ENCODE measurements at regions not wholly inside any gene's neighbourhood (a gene's known extent, or its start where the extent isn't known, plus 50 kb on each side); places are given as distances from the start of the nearest gene placed in this dataset.

DNA sequence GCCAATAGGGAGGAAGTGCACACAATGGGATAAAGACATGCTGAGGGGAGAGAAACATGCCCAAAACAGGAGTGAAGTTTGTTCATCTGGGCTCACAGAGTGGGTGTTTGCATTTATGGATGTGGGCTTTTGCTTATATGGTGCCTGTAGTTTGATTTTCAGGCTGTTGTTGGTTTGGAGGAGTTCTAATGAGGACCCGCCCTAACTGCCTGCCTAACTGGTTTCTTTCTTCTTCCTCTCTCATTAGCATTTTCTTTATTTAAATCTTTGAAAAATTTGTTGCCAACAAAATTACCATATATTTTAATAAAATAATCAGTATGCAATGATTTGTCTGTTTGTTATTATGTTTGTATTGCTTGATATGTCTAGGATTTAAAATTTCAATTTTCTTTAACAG lies 1965.8 kb downstream of the C4orf33 start:
- TF ChIP-seq, protein P1, sequence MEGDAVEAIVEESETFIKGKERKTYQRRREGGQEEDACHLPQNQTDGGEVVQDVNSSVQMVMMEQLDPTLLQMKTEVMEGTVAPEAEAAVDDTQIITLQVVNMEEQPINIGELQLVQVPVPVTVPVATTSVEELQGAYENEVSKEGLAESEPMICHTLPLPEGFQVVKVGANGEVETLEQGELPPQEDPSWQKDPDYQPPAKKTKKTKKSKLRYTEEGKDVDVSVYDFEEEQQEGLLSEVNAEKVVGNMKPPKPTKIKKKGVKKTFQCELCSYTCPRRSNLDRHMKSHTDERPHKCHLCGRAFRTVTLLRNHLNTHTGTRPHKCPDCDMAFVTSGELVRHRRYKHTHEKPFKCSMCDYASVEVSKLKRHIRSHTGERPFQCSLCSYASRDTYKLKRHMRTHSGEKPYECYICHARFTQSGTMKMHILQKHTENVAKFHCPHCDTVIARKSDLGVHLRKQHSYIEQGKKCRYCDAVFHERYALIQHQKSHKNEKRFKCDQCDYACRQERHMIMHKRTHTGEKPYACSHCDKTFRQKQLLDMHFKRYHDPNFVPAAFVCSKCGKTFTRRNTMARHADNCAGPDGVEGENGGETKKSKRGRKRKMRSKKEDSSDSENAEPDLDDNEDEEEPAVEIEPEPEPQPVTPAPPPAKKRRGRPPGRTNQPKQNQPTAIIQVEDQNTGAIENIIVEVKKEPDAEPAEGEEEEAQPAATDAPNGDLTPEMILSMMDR (conservative IDR thresholded peaks at IDR 0.05) = no peak
- H3K27ac ChIP-seq = no peak overlapping the region

DNA sequence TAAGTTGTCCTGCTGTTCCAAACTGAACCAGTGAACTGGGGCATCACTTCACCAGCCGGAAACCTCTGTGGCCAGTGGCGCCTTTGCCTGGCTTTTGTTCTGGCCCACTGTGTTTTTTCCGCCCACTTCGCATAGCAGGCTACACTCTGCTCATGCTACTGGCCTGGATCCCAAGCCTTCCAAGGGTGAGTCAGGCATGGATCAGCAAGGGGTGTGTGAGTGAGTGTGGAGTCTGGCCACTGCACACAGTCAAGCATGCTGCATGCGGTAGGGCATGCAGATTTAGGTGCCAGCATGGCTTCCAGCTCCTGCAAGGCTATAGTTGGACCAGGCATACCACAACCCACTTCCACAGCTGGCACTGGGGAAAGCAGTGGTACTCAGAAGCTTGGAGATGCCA lies 1967.9 kb downstream of the C4orf33 start:
- no peak overlapping the region for H3K27ac ChIP-seq
- TF ChIP-seq, protein P1 (conservative IDR thresholded peaks at IDR 0.05) = no peak

DNA sequence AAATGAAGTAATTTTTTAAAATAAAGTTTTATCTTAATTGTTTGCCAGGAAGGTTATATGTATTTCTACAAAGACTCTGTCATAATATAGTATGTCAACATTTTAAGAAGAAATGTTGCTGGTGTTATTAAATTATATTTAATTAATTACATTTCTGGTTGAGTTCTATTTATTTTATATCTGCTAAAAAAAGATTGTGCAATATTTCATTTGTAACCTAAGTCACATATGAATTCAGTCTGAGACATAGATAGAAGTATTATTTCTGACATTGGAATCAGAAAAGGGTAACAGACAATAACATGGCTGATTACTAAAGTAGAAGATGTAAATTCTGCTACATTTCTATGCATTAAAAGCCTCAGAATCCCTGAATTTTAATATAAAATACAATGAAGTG lies 1985.1 kb downstream of the C4orf33 start:
- TF ChIP-seq, protein P1 (conservative IDR thresholded peaks at IDR 0.05) = no peak
- no peak overlapping the region for H3K27ac ChIP-seq

DNA sequence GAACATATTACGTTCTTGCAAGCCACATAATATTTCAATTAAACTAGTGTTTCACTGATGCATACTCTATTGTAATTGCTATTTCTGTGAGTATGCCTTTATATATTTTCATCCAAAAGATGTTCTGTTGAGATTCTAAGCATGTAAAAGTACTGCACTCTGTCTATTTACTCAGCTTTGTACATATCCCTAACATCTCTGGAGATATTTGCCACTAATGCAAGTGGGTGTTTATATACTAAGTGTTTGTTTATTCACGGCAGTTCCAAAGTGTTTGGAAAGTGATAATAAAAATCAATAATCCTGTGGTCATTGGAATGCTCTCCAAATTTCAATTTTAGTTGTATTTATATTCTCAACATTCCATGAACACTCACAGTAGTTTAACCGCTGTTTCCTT lies 1989.0 kb downstream of the C4orf33 start:
- H3K27ac ChIP-seq = no peak overlapping the region

DNA sequence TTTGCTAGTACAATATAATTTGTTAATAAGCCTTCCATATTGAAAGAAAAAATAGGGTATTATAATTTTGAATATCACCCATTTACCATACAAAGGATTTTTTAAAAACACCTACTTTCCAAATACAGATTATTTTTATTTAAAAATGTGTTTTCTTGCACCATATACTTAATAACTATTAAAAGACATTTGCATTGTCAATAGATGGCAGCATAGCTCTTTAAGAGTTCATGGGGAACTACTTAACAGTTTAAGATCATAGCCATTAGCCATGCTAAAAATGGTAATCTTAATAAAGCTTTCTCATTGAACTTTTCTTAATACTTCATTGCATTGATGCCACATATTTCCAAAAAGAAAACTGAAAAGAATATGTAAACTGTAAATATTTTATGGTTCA lies 1995.9 kb downstream of the C4orf33 start:
- no peak overlapping the region for H3K27ac ChIP-seq
- TF ChIP-seq, protein P1 (conservative IDR thresholded peaks at IDR 0.05) = peak; percentile 78

More for the DNA sequence above, 1989.0 kb downstream of the C4orf33 start:
- TF ChIP-seq, protein P1 (conservative IDR thresholded peaks at IDR 0.05) = no peak

DNA sequence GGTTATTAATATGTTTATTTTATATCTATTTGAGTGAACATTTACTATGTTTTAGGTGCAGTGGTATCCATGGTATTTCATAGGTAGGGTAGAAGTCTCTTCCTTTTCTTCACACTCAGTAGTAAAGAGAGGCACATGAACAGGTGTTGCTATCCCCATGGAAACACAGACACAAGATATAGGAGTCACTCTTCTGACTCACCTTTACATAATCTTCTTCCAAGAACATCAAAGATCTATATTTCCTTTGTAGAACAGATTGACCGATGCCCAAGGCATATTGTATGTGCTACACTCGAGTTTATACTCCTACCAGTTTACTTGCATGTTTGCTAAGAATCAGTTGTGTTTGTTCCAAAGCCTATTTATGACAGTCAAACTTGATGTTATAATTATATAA lies 1997.4 kb downstream of the C4orf33 start:
- TF ChIP-seq, protein P1 (conservative IDR thresholded peaks at IDR 0.05) = no peak
- no peak overlapping the region for H3K27ac ChIP-seq

DNA sequence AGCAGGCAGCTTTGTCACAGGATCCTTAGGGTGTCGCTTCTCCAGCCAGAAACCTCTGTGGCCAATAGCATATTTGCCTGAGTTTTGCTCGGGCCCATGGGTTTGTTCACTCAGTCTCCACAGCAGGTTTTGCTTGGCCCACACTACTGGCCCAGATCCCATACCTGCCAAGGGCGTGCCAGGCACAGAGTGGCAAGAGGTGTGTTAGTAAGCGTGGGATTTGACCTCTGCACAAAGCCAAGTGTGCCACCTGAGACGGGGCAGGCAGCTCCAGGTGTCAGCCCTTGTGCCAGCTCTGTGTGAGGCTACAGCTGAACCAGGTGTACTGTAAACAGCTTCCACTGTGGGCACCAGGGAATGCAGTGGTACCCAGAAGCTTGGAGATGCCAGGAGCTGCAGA lies 2003.0 kb downstream of the C4orf33 start:
- TF ChIP-seq, protein P1 (conservative IDR thresholded peaks at IDR 0.05) = no peak
- H3K27ac ChIP-seq = no peak overlapping the region

DNA sequence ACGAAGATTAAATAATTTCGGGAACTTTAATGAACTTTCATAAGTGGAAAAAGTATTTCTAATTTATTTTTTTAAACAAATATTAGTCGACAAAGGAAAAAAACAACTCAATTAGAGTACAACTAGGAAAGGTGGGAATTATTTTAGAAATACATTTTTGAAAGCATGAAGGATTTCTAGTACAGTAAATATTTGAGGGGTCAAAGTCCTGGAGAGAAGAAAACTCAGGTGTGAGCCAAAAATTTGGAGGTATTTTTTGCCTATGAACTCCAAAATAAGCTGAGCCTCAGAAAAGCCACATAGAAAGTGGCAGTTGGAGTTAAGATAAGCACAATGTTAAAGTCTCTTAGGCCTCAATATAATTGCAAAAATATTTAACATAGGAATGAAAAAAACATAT lies 2017.3 kb downstream of the C4orf33 start:
- TF ChIP-seq, protein P1 (conservative IDR thresholded peaks at IDR 0.05) = no peak
- H3K27ac ChIP-seq = no peak overlapping the region

All from VCaP (cell line).